AG04450 (cell line): ENCODE measurements at regions not wholly inside any gene's neighbourhood (a gene's known extent, or its start where the extent isn't known, plus 50 kb on each side); places are given as distances from the start of the nearest gene placed in this dataset.

Source experiments
- CTCF ChIA-PET: fragments of 300-600, 350-600 bp; formaldehyde crosslinking; extraction: SDS; loops from one replicate; lab custom pipeline; 2022; ENCODE audit warnings: antibody characterized with exemption, inconsistent platforms; lab: Charles Lee
- POLR2A ChIA-PET: fragments of 350-600 bp; formaldehyde crosslinking; extraction: SDS; loops from one replicate; lab custom pipeline; 2021; ENCODE audit warnings: antibody characterized with exemption, inconsistent platforms; lab: Yijun Ruan, JAX
- DNase-seq: peaks from one replicate; pipeline ENCODE4 v3.0.0-alpha.2; 2011; ENCODE audit warnings: low read depth, low spot score
- H3K27ac ChIP-seq: one replicate; pipeline ENCODE4 v1.5.1; 2012; ENCODE audit warnings: low read depth, low read length, control low read depth
- H3K27me3 ChIP-seq: one replicate; pipeline ENCODE4 v1.6.0; 2012; ENCODE audit warnings: low read length; ENCODE audit not compliant: control insufficient read depth, insufficient read depth
- H3K4me3 ChIP-seq: 2 replicates; pipeline ENCODE4 v1.5.1; 2011; ENCODE audit warnings: mild to moderate bottlenecking, low read depth, low read length, control low read depth
- H3K9me3 ChIP-seq: 2 replicates; pipeline ENCODE4 v1.5.1; 2012; ENCODE audit warnings: low read length; ENCODE audit not compliant: control insufficient read depth, insufficient read depth
- CTCF ChIP-seq: IDR thresholded peaks from 2 replicates; pipeline ENCODE4 v1.5.1; 2011; ENCODE audit warnings: low read depth, low read length, control low read depth, inconsistent platforms

- Histone ChIP-seq H3K27ac (no peak overlapping the region), H3K27me3 (no peaks in the 10 kb centered on the region), H3K9me3 (no peaks in the 10 kb centered on the region), H3K4me3 (no peak overlapping the region)
- ChIA-PET POLR2A (no interaction called here), CTCF (no interaction called here)
- DNase-seq, result no peak
- no peak for TF ChIP-seq CTCF
Observed at GRCh38 chr6:67766057-67766456, 869.0 kb upstream of the ADGRB3 start.

GRCh38 chr6:67759001-67759400 is 876.1 kb upstream of the ADGRB3 start:
- no peak for DNase-seq
- TF ChIP-seq CTCF, result no peak
- Histone ChIP-seq H3K4me3 (no peak overlapping the region), H3K9me3 (peaks cover 9% of the 10 kb centered on the region; the same call in 1 of the 2 replicates), H3K27ac (no peak overlapping the region), H3K27me3 (no peaks in the 10 kb centered on the region)
- ChIA-PET CTCF (no interaction called here), POLR2A (no interaction called here)

- Histone ChIP-seq H3K27ac (no peak overlapping the region), H3K4me3 (no peak overlapping the region), H3K9me3 (peaks cover 9% of the 10 kb centered on the region; the same call in 1 of the 2 replicates), H3K27me3 (no peaks in the 10 kb centered on the region)
- no peak for TF ChIP-seq CTCF
- POLR2A ChIA-PET, result no interaction called here
- no peak for DNase-seq
- CTCF ChIA-PET, result no interaction called here
Observed at GRCh38 chr6:67757465-67758033, 877.5 kb upstream of the ADGRB3 start.

GRCh38 chr6:67748521-67748920 is 886.6 kb upstream of the ADGRB3 start:
- no peak for TF ChIP-seq CTCF
- POLR2A ChIA-PET, result no interaction called here
- CTCF ChIA-PET, result no interaction called here
- DNase-seq, result no peak
- Histone ChIP-seq H3K27me3 (no peaks in the 10 kb centered on the region), H3K9me3 (no peaks in the 10 kb centered on the region), H3K27ac (no peak overlapping the region), H3K4me3 (no peak overlapping the region)

- no peak overlapping the region for H3K4me3 ChIP-seq
- ChIA-PET POLR2A (no interaction called here), CTCF (no interaction called here)
- DNase-seq, result no peak
- no peak overlapping the region for H3K27ac ChIP-seq
- H3K27me3 ChIP-seq, result no peaks in the 10 kb centered on the region
- H3K9me3 ChIP-seq, result no peaks in the 10 kb centered on the region; the same call in 1 of the 2 replicates
- TF ChIP-seq CTCF, result no peak
Observed at GRCh38 chr6:67736816-67737215, 898.3 kb upstream of the ADGRB3 start.
